Posterior vena cava (tissue), 2 donors: ENCODE measurements at regions not wholly inside any gene's neighbourhood (a gene's known extent, or its start where the extent isn't known, plus 50 kb on each side); places are given as distances from the start of the nearest gene placed in this dataset.

Experiments used
- DNase-seq: peaks from one replicate; pipeline ENCODE4 v3.0.0-alpha.2; 2020; ENCODE audit warnings: low spot score
- intact Hi-C, 2 donors: fragments of 100-400 bp; cut with DNase I; formaldehyde crosslinking; loops; one replicate each; pipeline versions ENCODE4 v1.14.1 to v1.14.2; 2022 to 2023
- donor health status: DM: yes; HTN: yes; CAD: no.
- donor health status: DM: yes; HTN: yes; CAD: no.

DNA sequence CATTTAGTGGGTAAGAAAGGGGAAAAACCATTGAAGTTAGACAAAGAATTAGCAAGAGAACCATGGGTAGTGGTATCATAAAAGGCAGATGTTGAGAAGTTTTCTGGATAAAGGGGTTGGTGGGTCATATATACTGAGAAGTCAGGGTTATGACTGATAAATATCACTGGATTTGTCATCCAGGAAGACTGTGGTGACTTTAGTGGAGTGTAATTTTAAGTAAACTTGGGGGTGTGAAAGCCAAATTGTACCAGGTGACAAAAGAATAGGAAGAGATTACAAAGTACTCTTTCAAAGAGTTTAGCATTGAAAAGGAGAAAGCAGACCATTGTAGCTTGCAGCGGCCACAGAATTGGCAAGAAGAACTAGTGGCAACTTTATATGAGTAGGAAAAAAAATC, 315.2 kb upstream of the DMAC1 start:
- no peak for DNase-seq
- intact Hi-C loops, result no loop called here

- intact Hi-C loops, result no loop called here
- DNase-seq, result no peak
Observed at GRCh38 chr9:8106362-8106761, 306.8 kb upstream of the DMAC1 start.

GRCh38 chr9:8101607-8102006, 302.0 kb upstream of the DMAC1 start:
- intact Hi-C loops, result no loop called here
- no peak for DNase-seq

DNA sequence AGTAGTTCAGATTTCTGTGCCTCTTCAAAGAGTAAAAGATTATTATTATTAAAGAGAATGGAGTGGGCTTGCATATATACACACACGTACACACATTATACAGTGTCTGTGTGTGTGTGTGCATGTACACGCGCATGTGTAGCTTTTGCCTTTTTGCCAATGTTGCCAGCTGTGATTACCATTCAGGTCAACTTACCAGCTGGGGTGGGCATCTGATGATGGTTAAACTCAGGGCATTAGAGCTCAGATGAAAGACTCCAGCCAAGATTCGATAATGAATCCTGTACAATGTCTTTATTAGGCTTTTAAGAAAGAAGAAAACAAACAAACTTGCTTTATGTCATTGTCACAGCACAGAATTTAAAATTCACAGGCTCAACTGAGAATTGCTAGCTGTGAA, 296.5 kb upstream of the DMAC1 start:
- intact Hi-C loops, result no loop called here

GRCh38 chr9:8095672-8096086, 296.1 kb upstream of the DMAC1 start:
- intact Hi-C loops, result no loop called here
- DNase-seq, result no peak

More for the DNA sequence above, 296.5 kb upstream of the DMAC1 start:
- DNase-seq, result no peak

DNA sequence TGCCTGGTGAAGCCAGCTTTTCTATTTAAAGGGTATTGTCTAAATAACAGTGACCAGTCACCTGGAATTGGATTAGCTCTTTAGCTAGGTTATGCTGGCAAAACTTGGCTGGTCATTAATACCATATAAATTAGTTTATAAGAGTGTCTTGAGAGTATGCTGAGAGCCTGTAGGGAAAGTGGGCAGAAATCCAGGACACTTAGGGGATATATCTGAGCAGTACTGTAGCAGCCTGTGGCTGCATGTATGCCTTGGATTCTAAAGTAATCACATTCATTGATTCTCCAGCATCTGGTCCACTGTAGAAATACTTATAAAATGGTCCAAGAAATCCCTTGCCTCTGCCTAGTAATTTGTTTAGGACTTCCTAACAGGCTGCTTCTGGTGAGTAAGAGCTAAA, 288.9 kb upstream of the DMAC1 start:
- DNase-seq, result no peak
- intact Hi-C loops, result no loop called here

GRCh38 chr9:8085986-8086385, 286.4 kb upstream of the DMAC1 start:
- no peak for DNase-seq
- intact Hi-C loops, result no loop called here

GRCh38 chr9:8078641-8079140, 279.1 kb upstream of the DMAC1 start:
- no peak for DNase-seq
- intact Hi-C loops, result no loop called here

DNA sequence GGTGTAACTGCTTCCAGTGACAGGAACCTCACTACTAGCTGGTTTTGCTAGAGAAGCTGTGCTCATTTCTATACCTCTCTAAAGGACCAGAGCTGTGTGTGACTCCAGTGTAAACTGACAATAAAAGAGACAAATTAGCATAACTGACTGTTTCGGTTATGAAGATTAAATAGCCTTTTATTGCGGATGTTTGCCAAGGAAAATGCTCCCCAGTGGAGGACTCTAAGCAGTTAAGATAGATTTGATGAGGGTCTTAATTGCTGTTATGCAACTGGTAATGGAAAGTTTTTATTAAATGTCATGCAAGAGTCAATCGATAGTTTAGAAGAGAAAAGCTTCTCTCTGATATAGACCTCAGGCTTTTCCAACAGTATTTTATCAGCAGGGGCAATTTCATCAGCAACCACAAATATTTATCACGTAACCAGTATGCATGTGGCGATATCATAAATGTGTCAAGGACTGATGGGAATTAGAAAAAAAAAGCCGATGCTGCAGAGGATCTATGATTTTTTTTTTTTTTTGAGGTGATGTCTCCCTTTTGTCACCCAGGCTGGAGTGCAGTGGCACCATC, 275.2 kb upstream of the DMAC1 start:
- intact Hi-C loops, result no loop called here
- DNase-seq, result no peak

GRCh38 chr9:8071445-8071798, 271.8 kb upstream of the DMAC1 start:
- DNase-seq, result no peak
- intact Hi-C loops, result no loop called here

- DNase-seq, result peak; percentile 71
- intact Hi-C loops, result no loop called here
Observed at GRCh38 chr9:8070779-8071444, 271.3 kb upstream of the DMAC1 start.

DNA sequence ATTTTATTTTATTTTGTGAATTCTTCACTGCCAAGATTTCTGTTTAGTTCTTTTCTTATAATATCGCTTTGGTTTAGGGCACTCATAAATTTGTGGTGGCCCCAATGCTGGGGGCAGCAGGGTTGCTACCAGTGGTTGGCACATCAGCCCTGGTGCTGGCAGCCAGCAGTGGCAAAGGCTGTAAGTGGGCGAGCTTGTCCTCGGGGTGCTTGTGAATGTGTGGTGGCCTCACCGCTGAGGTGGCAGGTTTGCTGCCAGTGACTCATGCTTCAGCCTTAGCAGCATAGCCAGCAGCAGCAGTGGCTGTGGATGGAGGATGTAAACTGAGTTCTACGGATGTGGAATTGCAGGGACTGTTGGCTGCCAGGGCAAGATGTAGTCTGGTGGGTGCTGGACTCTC, 262.9 kb upstream of the DMAC1 start:
- no peak for DNase-seq
- intact Hi-C loops, result loop anchor here in 1 of 2 donors (10.0 kb wide), 1 partner anchor 692 kb away; no protein-coding TSS in a partner anchor

- intact Hi-C loops, result loop anchor here in 1 of 2 donors (5.0 kb wide), 1 partner anchor 1429 kb away; no protein-coding TSS in a partner anchor
- DNase-seq, result no peak
Observed at GRCh38 chr9:8053501-8053900, 253.9 kb upstream of the DMAC1 start.

DNA sequence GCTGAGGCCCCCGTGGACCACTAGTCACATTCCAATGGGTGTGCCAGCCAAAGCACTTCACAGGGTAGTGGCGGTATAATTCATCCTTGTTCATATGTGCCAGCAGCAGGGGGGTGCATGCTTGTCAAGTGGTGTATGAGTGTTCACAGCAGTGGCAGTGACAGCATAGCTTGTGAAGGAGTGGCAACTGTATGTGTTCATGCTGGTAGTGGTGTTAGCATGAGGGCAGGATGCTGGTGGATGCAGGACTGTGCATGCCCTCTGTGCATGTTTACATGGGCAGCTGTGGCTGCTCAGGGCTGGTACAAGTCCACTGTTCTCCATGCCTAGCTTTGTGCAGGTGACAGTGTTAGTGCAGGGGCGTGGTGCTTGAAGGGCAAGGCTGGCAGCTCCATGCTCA, 253.4 kb upstream of the DMAC1 start:
- DNase-seq, result no peak
- intact Hi-C loops, result loop anchor here in 1 of 2 donors (5.0 kb wide), 1 partner anchor 1429 kb away; no protein-coding TSS in a partner anchor

GRCh38 chr9:8037745-8038144, 238.2 kb upstream of the DMAC1 start:
- intact Hi-C loops, result no loop called here
- DNase-seq, result no peak

DNA sequence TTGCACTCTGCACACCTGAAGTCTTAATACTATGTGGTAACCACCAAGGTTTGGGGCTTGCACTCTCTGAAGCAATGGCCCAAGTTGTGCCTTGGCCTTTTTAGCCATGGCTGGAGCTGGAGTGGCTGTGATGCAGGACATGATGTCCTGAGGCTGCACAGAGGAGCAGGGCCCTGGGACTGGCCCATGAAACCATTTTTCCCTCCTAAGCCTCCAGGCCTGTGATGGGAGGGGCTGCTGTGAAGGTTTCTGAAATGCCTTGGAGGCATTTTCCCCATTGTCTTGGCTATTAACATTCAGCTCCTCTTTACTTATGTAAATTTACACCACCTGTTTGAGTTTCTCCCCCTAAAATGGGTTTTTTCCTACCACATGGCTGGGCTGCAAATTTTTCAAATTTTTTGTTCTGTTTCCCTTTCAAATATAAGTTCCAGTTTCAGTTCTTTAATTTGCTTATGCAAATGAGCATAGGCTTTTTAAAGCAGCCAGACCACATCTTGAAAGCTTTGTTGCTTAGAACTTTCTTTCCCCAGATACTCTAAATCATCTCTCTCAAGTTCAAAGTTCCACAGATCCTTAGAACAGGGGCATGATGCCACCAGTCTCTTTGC, 237.4 kb upstream of the DMAC1 start:
- intact Hi-C loops, result no loop called here
- no peak for DNase-seq

DNA sequence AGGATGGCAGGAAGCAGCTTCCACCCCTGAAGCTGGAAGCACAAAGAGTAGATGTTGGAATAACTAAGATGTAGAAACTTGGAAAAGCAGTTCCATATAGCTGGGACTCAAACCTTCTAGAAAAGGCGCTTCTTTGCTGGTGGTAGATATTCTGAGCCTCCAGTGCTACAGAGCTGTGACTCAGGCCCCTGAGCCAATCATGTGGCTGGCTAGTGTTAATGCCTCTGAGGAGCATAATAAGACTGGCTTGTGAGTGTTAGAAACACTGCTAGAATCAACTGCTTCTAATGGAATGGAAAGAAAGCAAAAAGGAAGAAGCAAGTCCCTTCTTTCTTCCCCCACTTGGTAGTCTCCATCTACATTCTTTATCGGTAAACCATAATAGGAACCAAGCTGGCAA, 234.2 kb upstream of the DMAC1 start:
- intact Hi-C loops, result no loop called here
- no peak for DNase-seq

DNA sequence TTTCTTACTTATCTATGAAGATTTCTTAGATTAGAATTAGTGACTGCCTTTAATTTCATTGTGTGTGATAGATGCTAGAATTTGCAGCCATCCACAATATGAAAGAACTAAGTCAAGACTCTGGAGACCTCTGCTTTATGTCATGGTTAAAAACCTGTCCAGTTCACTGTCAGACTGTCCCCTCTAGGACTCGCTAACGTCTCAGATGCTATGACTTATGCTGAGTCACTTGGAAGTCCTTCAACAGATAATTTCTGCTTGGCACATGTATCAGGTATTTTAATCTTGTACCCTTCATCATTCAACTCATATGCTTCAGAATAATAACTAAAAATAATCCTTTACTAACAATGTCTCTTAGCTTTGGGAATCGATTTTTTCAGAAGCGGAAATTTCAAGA, 230.5 kb upstream of the DMAC1 start:
- no peak for DNase-seq

DNA sequence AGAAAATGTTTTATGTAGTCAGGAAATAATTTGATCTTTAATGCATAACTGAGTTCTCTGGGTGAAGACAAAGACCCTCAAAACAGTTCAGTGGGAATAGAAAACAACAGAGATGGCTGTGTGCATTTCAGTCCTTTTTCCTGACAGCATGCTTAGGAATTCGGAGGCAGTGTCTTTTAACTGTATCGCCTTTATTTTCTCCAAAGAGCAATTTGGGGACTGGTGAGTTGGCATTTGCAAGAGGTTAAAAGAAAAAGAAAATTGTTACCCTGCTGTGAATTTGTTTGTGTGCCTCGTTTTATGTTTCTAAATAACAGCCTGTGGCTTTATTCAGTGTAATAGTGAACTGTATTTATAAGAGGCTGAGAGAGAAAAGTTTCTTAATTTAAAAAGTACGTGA, 227.8 kb upstream of the DMAC1 start:
- intact Hi-C loops, result no loop called here
- no peak for DNase-seq

More for the DNA sequence above, 230.5 kb upstream of the DMAC1 start:
- intact Hi-C loops, result no loop called here

- no peak for DNase-seq
- intact Hi-C loops, result no loop called here
Observed at GRCh38 chr9:8025551-8025950, 226.0 kb upstream of the DMAC1 start.

DNA sequence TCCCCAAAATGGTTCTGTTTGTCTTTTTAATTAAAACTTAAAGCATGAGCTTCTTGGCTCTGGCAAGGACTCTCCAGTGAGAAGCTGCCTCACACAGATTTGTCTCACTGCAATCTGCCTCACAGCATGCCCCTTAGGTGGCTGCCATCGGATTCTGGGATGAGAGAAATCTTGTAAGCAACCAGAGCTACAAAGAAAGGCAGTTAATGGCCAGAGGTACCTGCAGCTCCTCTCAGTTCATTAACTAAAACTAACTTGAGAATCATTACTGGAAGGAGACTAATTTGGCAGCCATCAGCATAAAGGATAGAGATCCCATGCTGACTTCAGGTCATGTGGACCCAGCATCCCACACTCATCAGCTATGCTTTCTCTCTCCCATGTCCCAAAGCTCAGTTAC, 220.6 kb upstream of the DMAC1 start:
- intact Hi-C loops, result no loop called here
- DNase-seq, result no peak
